Astrocyte of the spinal cord (primary cell): ENCODE measurements at regions not wholly inside any gene's neighbourhood (a gene's known extent, or its start where the extent isn't known, plus 50 kb on each side); places are given as distances from the start of the nearest gene placed in this dataset.
"Not testable (repeated sequence)": the region's sequence is repeated elsewhere in the genome, so short reads cannot be mapped to it uniquely, and the experiment has no call there.

Experiments
- DNase-seq: peaks from one replicate; pipeline ENCODE4 v3.0.0; 2011; ENCODE audit warnings: low read depth, low spot score
- H3K4me3 ChIP-seq: 2 replicates; pipeline ENCODE4 v1.5.1; 2011; ENCODE audit warnings: low read depth, mild to moderate bottlenecking, low read length, moderate library complexity
- in situ Hi-C: cut with HindIII; loops from 2 replicates; pipeline ENCODE4 v1.10.0; 2017; ENCODE audit warnings: low sequenced_read_pairs
- TF ChIP-seq, protein P1 (sequence below): IDR thresholded peaks from 2 replicates; pipeline ENCODE4 v1.5.1; 2012; ENCODE audit warnings: low read depth, mild to moderate bottlenecking, low read length, inconsistent platforms

DNA sequence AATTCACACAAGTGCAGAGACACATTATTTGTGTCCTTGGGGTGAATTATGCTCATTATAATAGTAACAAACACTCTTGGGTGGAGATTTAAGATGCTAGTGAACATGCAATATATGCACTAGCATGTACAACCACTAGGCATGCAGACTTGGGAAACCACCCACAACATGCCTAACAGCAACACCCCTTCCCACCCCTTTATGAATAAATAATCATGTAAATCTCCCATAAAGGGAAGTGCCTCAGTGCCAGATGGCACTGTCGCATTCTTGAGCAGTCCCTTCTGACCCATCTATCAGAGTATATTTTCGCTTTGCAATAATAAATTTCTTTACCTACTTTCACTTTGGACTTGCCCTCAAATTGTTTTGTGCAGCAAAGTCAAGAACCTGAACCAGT lies 1362.2 kb downstream of the OLFM4 start:
- in situ Hi-C loops, result no loop called here
- no peak overlapping the region for H3K4me3 ChIP-seq
- TF ChIP-seq, protein P1, sequence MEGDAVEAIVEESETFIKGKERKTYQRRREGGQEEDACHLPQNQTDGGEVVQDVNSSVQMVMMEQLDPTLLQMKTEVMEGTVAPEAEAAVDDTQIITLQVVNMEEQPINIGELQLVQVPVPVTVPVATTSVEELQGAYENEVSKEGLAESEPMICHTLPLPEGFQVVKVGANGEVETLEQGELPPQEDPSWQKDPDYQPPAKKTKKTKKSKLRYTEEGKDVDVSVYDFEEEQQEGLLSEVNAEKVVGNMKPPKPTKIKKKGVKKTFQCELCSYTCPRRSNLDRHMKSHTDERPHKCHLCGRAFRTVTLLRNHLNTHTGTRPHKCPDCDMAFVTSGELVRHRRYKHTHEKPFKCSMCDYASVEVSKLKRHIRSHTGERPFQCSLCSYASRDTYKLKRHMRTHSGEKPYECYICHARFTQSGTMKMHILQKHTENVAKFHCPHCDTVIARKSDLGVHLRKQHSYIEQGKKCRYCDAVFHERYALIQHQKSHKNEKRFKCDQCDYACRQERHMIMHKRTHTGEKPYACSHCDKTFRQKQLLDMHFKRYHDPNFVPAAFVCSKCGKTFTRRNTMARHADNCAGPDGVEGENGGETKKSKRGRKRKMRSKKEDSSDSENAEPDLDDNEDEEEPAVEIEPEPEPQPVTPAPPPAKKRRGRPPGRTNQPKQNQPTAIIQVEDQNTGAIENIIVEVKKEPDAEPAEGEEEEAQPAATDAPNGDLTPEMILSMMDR, result no peak
- DNase-seq, result no peak

DNA sequence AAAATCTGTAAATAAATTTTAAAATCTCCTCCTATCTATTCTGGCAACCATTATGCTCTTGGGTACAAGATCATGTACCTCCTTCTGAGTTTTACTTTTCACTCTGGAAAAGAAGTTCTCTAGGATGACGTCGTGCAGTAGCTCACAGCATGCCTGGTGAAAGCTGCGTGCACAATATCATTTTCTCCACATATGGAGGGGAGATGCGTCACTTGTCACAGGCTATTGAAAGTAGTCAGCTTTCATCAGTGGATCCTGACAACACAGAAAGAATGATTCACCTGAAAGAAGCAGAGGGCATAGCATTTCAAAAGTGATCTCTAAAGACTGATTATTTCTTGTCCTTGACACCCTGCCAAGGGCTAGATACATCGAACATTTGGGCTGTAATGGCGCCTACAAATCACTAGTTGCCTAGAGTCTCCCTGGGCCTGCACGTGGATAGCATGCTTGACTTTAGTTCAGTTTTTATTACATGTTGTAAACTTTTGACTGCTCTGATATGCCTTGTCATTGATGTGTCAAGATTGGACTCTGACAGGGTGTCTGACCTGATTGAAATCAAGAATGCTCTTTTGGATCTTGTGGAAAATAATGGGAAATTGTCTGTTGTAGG lies 1365.6 kb downstream of the OLFM4 start:
- in situ Hi-C loops, result no loop called here
- H3K4me3 ChIP-seq, result no peak overlapping the region
- DNase-seq, result no peak
- TF ChIP-seq, protein P1, result no peak

DNA sequence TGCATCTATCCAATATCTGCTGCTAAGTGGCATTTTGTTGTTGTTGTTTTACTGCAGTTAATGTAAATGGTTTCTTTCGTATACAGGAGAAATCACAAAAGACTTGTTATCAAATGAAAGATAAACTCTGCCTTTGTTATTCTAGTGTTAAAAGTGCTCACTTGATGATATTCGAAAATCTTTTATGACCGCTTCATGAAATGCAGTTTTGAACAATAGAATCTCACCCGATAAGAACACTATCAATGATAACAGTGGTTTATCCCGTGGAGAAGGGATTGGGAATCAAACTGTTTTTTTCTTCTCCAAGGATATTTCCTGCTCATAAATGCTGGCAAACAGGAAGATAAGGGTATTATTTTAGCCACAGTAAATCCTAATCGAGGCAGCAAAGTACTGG lies 1366.3 kb downstream of the OLFM4 start:
- no peak overlapping the region for H3K4me3 ChIP-seq
- DNase-seq, result no peak
- in situ Hi-C loops, result no loop called here
- TF ChIP-seq, protein P1, result no peak

DNA sequence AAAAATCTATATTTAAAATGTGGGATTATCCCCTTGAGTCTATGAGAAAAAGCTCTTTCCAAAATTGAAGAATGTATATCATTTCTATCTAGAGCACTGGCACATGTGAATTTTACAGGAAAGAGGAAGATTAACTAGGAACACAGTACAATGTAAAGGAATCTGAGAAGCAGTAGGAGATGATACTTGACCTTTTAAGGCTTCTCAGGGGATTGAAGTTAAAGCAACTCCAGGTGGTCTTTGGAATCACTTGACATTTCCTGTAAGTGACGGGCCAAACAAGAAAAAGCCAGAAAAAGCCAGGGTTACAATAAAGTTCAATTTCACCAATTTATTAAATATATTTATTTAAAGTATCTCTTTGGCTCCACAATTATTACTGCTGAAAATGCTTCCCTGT lies 1373.9 kb downstream of the OLFM4 start:
- TF ChIP-seq, protein P1, result no peak
- no peak for DNase-seq
- no peak overlapping the region for H3K4me3 ChIP-seq
- in situ Hi-C loops, result no loop called here

DNA sequence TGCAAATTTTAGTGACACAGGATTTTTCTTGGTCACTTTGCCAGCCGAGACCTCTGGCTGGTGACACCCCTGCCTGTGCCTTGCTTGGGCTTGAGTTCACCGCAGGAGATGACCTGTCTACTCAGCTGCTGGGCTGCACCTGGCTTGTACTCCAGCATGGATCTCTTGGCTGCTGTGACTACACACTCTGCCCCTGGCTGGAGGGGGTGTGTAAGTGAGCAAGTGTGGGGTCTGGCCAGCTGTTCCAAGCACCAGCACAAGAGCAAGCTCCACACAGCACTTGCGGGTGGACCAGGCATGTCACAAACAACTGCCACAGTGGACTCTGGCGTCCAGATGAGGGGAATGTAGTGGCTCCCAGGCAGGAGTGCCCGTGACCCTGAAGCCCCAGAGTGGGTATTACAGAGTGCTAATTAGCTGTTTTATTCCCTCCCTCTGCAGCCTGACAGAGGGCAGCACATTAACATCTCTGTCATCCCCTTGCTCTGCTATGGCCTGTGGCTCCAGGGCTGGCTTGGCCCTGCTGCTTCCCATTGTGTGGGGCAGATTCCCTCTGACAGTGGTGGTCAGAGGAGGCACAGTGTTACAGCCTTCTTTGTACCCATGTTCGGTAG lies 1387.2 kb downstream of the OLFM4 start:
- in situ Hi-C loops, result no loop called here
- no peak overlapping the region for H3K4me3 ChIP-seq
- TF ChIP-seq, protein P1, result no peak
- DNase-seq, result no peak

DNA sequence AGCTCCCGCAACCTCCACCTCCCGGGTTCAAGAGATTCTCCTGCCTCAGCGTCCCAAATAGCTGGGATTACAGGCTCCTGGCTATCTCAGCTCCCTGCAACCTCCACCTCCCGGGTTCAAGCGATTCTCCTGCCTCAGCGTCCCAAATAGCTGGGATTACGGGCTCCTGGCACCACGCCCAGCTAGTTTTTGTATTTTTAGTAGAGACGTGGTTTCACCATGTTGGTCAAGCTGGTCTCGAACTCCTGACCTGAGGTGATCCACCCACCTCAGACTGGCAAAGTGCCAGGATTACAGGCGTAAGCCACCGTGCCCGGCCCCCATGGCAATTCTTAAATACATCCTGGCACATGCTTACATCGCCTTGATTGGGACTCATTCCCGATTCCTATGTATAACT lies 1394.3 kb downstream of the OLFM4 start:
- H3K4me3 ChIP-seq, DNase-seq, in situ Hi-C loops: not testable (repeated sequence)

DNA sequence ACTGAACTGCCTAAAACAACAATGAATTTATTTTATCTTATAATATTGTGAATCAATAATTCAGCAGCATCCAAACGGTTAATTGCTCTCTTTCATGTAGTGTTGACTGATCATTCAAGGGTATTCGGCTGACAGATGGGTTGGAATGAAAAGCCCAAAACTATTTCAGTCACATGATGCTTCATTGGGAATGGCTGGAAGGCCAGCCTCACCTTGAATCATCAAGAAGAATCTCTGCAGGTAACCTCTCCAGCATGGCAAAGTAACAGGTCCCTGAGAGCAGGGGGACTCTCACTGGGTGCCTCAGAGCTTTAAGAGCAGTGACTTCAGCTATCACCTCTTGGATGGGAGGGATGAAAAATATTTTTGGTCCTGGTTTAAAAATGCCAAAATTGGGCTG lies 1395.7 kb downstream of the OLFM4 start:
- in situ Hi-C loops, result no loop called here
- TF ChIP-seq, protein P1, result no peak
- no peak overlapping the region for H3K4me3 ChIP-seq
- DNase-seq, result no peak
